IPS DF 4.7 (cell line): ENCODE measurements at regions not wholly inside any gene's neighbourhood (a gene's known extent, or its start where the extent isn't known, plus 50 kb on each side); places are given as distances from the start of the nearest gene placed in this dataset.
"Not testable (repeated sequence)": the region's sequence is repeated elsewhere in the genome, so short reads cannot be mapped to it uniquely, and the experiment has no call there.

Source experiments
- DNase-seq: peaks from one replicate; pipeline ENCODE4 v3.0.0-alpha.2; 2013; ENCODE audit warnings: low spot score; ENCODE audit errors: extremely low read depth

- DNase-seq: no peak
Observed at GRCh38 chr4:179110356-179110755, 1668.1 kb upstream of the AGA start.

GRCh38 chr4:179110816-179111215 lies 1668.6 kb upstream of the AGA start:
- no peak for DNase-seq

- no peak for DNase-seq
Observed at GRCh38 chr4:179112441-179113170, 1670.4 kb upstream of the AGA start.

GRCh38 chr4:179114615-179115014 lies 1672.4 kb upstream of the AGA start:
- DNase-seq: no peak

- DNase-seq: no peak
Observed at GRCh38 chr4:179116011-179116410, 1673.8 kb upstream of the AGA start.

GRCh38 chr4:179116581-179116980 lies 1674.3 kb upstream of the AGA start:
- no peak for DNase-seq

GRCh38 chr4:179123084-179123483 lies 1680.8 kb upstream of the AGA start:
- no peak for DNase-seq

- no peak for DNase-seq
Observed at GRCh38 chr4:179124419-179124818, 1682.2 kb upstream of the AGA start.

- peak; percentile 30 for DNase-seq
Observed at GRCh38 chr4:179124957-179125356, 1682.7 kb upstream of the AGA start.

- no peak for DNase-seq
Observed at GRCh38 chr4:179125870-179126269, 1683.6 kb upstream of the AGA start.

- no peak for DNase-seq
Observed at GRCh38 chr4:179128299-179128698, 1686.1 kb upstream of the AGA start.

- DNase-seq: no peak
Observed at GRCh38 chr4:179130122-179130714, 1688.0 kb upstream of the AGA start.

GRCh38 chr4:179145746-179146525 lies 1703.7 kb upstream of the AGA start:
- no peak for DNase-seq

GRCh38 chr4:179151770-179152169 lies 1709.5 kb upstream of the AGA start:
- DNase-seq: no peak

GRCh38 chr4:179163147-179163546 lies 1720.9 kb upstream of the AGA start:
- DNase-seq: no peak

- DNase-seq: no peak
Observed at GRCh38 chr4:179164267-179164999, 1722.2 kb upstream of the AGA start.

- DNase-seq: no peak
Observed at GRCh38 chr4:179165000-179165738, 1722.9 kb upstream of the AGA start.

- no peak for DNase-seq
Observed at GRCh38 chr4:179165862-179166261, 1723.6 kb upstream of the AGA start.

GRCh38 chr4:179170308-179170707 lies 1728.1 kb upstream of the AGA start:
- DNase-seq: not testable (repeated sequence)

GRCh38 chr4:179182741-179183140 lies 1740.5 kb upstream of the AGA start:
- no peak for DNase-seq

- DNase-seq: no peak
Observed at GRCh38 chr4:179195887-179196286, 1753.7 kb upstream of the AGA start.
